ENCODE measurements at regions not wholly inside any gene's neighbourhood (a gene's known extent, or its start where the extent isn't known, plus 50 kb on each side); places are given as distances from the start of the nearest gene placed in this dataset.

DNA sequence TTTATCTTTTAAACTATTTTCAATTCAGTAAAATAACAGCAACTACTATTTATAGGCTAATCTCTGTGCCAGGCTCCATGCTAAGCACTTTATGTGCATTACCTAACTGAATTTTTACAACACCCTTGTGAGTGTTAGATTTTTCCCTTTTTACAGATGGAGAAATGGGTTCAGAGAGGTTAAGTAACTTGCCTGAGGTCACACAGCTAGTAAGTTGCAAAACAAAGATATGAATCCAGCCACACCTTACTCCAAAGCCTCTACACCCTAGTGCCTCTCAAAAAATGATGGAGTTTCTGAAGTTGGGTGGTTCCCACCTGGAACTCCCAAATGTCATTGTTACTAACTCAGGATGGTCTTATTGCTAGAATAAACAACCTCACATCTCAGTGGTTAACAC lies 60.8 kb downstream of the RHOB start:
- ATAC-seq (ENCODE audit: low read depth), result no peak

More for the DNA sequence above, 60.8 kb downstream of the RHOB start:
- BruUV-seq (replicated peaks), result no TSS peak
- H3K79me1 ChIP-seq (ENCODE audit: low read depth in 1 of 2, low read length in 2 of 2), result no peaks in the 10 kb centered on the region
- H2BK5ac ChIP-seq (ENCODE audit: low read depth, low read length, poor library complexity, severe bottlenecking), result no peak overlapping the region
- TF ChIP-seq MAZ (IDR thresholded peaks at IDR 0.05; ENCODE audit: borderline replicate concordance, low read depth, low read length) (no peak), SMC3 (IDR thresholded peaks at IDR 0.05; ENCODE audit: low read depth, low read length) (no peak)
- TF ChIP-seq, protein P1, sequence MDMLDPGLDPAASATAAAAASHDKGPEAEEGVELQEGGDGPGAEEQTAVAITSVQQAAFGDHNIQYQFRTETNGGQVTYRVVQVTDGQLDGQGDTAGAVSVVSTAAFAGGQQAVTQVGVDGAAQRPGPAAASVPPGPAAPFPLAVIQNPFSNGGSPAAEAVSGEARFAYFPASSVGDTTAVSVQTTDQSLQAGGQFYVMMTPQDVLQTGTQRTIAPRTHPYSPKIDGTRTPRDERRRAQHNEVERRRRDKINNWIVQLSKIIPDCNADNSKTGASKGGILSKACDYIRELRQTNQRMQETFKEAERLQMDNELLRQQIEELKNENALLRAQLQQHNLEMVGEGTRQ (IDR thresholded peaks at IDR 0.05; ENCODE audit: low read depth, low read length), result no peak
- TF ChIP-seq, protein P2, sequence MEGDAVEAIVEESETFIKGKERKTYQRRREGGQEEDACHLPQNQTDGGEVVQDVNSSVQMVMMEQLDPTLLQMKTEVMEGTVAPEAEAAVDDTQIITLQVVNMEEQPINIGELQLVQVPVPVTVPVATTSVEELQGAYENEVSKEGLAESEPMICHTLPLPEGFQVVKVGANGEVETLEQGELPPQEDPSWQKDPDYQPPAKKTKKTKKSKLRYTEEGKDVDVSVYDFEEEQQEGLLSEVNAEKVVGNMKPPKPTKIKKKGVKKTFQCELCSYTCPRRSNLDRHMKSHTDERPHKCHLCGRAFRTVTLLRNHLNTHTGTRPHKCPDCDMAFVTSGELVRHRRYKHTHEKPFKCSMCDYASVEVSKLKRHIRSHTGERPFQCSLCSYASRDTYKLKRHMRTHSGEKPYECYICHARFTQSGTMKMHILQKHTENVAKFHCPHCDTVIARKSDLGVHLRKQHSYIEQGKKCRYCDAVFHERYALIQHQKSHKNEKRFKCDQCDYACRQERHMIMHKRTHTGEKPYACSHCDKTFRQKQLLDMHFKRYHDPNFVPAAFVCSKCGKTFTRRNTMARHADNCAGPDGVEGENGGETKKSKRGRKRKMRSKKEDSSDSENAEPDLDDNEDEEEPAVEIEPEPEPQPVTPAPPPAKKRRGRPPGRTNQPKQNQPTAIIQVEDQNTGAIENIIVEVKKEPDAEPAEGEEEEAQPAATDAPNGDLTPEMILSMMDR (conservative IDR thresholded peaks at IDR 0.05; ENCODE audit: low read depth, low read length), result no peak
- no peak overlapping the region for H2AK9ac ChIP-seq (replicated peaks; ENCODE audit: low read depth, low read length, poor library complexity)
- H2BK20ac ChIP-seq (ENCODE audit: low read depth, low read length), result no peak overlapping the region
- ChIA-PET CTCF (interaction anchor here (0.6 to 1.4 kb wide), 2 partner anchors 23 to 85 kb away, joined by 3 to 4 read pairs; no protein-coding TSS in a partner anchor), POLR2A (ENCODE audit: unreplicated experiment) (no interaction called here)
- H3K27me3 ChIP-seq (ENCODE audit: control insufficient read depth, insufficient read depth, low read length), result no peaks in the 10 kb centered on the region
- no peak overlapping the region for H4K91ac ChIP-seq (ENCODE audit: insufficient read depth, low read depth, low read length)
- H4K5ac ChIP-seq (ENCODE audit: low read depth, low read length), result no peak overlapping the region
- no peak overlapping the region for H2BK120ac ChIP-seq (ENCODE audit: low read depth, low read length)
- intact Hi-C loops (cut with micrococcal nuclease) (loop anchor here (5.0 kb wide), 2 partner anchors 105 to 130 kb away; no protein-coding TSS in a partner anchor), in situ Hi-C loops (cut with MboI; ENCODE audit: low sequenced_read_pairs) (no loop called here), dilution Hi-C loops (cut with HindIII; ENCODE audit: low sequenced_read_pairs, unreplicated experiment) (no loop called here)
- H3K4ac ChIP-seq (ENCODE audit: low read depth, low read length), result no peak overlapping the region
- no peaks in the 10 kb centered on the region for H3K9me1 ChIP-seq (ENCODE audit: insufficient read depth, low read length)
- peak overlapping the region; percentile 24; the same call in 1 of the 2 replicates for H2AK5ac ChIP-seq (ENCODE audit: low read depth, low read length)
- H2BK15ac ChIP-seq (ENCODE audit: low read depth, low read length), result no peak overlapping the region; the same call in 2 of the 3 replicates
- no peak overlapping the region for H3K56ac ChIP-seq (ENCODE audit: extremely low read depth, insufficient read depth, low read length)
- H4K8ac ChIP-seq (ENCODE audit: low read depth in 2 of 2, low read length in 2 of 2), result no peak overlapping the region
- no peak overlapping the region for H3K23ac ChIP-seq (ENCODE audit: low read depth, low read length)
- no peaks in the 10 kb centered on the region for H3K36me3 ChIP-seq (ENCODE audit: control insufficient read depth, insufficient read depth, low read length)
- no peaks in the 10 kb centered on the region for H4K20me1 ChIP-seq (ENCODE audit: insufficient read depth, low read length)
- no peak overlapping the region for H3K4me3 ChIP-seq (ENCODE audit: insufficient read depth, low read depth, low read length)
- H2AFZ ChIP-seq (replicated peaks; ENCODE audit: low read length, poor library complexity), result no peak overlapping the region
- H3K4me1 ChIP-seq (ENCODE audit: control insufficient read depth, insufficient read depth, low read length), result peaks cover 5% of the 10 kb centered on the region; the same call in 1 of the 2 replicates
- H3K4me2 ChIP-seq (ENCODE audit: low read depth, low read length), result no peak overlapping the region
- no peaks in the 10 kb centered on the region for H3K9me3 ChIP-seq (ENCODE audit: control insufficient read depth, insufficient read depth, low read length)
- H3K14ac ChIP-seq (replicated peaks; ENCODE audit: low read depth, low read length), result no peak overlapping the region
- DNase-seq, result no peak
- H3K18ac ChIP-seq (ENCODE audit: low read depth, low read length), result no peak overlapping the region
- no peak overlapping the region for H3K27ac ChIP-seq (ENCODE audit: insufficient read depth, low read length)
- H3K9ac ChIP-seq (ENCODE audit: low read depth, low read length), result no peak overlapping the region
